ENCODE measurements at regions not wholly inside any gene's neighbourhood (a gene's known extent, or its start where the extent isn't known, plus 50 kb on each side); places are given as distances from the start of the nearest gene placed in this dataset.
"Not testable (repeated sequence)": the region's sequence is repeated elsewhere in the genome, so short reads cannot be mapped to it uniquely, and the experiment has no call there.

DNA sequence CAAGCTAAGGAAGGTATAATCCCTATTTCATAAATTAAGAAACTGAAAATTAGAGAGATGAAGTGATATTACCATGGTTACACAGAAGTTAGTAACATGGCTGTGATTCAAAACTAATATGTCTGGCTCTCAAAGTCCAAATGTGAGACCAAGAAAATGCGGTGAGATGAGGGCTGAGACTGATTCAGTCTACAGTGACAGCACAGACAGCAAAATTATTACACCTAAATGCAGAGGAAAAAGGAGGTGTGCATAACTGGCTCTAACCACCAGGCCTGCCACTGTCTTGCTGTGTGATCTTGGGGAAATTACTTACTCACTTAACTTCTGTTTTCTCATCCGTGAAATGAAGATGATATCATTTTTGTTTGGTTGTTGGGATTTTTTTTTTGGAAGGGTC is 270.0 kb upstream of the SOX9 start:
- no peak for DNase-seq

DNA sequence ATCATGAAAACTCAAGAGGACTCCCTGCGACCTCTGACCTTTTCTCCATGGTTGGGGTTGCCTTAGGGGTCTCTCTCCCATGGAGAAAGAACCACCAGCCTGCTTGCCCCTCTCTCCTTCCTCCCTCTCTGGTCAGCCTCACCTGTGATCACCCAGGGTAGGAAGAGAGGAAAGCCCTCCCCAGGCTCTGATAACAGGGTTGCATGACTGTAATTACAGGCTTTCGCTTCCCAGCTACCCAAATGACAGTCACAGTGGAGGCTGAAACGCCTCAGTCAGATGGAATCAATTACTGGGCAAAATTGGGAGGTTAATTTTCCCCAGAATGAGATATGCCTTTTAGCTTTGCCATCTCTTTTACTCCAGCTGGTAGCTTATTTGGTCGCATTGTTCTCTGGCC is 265.8 kb upstream of the SOX9 start:
- no peak for DNase-seq

DNA sequence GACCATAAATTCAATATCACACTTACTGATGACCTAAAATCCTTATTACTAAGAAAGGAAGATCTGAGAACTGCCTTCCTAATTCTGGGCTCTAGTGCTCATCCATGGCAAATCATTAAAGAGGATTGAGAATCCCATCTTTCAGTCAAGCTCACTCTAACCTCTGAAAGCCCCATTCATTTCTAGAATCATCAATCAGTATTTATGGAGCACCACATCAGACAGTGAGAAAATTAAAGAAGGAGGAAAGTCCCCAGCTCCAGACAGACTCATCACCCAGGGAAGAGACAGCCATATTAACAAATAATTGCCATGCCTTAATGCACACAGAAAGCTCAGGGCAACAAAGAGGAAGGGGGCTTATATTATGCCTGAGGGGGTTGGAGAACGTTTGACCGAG is 256.1 kb upstream of the SOX9 start:
- DNase-seq: no peak

DNA sequence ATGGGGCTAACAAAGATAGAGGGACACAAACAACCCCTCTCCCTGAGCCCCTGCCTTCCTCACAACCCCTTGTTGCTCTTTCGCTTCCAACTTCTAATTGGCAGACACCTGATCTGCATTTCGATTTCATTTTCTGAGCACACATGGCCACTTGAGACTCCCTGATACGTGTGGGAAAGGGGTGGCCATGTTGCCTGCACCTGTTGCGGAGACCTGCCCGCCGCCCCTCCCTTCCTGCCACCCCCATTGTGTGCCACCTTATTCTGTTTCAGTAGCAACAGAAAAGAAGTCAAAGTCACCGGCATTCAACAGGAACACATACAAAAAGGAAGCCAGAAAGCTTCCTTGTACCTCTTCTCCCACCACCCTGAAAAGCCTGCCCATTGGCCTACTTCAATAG is 254.7 kb upstream of the SOX9 start:
- no peak for DNase-seq

DNA sequence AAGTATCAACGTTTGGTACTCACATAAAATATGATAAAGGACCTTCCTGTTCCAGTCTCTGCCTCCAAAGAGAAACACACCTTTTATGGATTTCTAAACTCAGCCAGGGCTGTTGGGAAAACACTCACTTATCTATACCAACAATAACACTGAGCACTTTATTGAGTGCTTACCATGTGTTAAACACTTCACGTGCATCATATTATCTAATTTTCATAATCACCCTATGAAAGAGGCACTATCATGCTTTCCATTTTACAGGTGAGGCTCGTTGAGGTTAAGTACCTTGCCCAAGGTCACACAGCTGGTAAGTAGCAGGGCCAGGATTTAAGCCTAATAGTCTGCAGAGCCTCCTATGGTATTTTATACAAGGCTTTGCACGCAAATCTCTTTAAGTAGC is 251.5 kb upstream of the SOX9 start:
- no peak for DNase-seq

DNA sequence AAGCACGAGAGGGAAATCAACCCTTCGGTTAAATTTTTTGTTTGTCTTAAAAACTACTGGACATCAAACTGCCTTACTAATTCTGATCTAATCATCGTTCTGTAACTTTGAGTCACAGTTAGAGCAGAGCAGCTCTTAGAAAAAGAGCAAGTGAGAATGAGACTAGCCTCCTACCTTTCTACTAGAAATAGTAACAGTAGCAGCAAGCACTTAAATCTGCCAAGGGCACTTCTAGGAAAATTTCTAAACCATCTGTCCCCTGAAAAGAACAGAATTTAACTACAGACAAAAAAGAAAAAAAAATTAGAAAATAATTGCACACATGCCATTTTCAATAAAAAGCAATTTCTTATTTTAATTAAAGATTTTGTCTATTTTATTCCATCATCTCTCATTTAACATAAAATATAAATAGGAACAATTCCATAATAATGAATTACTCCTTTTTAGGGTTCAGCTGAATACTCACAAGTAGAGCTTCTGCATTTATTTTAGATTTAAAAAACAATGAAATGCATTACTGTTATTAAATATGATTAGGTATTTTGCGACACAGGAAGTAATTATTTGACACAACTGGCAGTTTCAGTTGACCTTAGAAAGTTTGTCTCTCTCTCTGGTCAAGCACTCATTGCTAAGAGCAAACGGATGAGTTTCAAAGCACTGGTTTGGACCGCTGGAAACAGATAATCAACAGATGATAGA is 250.8 kb upstream of the SOX9 start:
- DNase-seq: no peak

DNA sequence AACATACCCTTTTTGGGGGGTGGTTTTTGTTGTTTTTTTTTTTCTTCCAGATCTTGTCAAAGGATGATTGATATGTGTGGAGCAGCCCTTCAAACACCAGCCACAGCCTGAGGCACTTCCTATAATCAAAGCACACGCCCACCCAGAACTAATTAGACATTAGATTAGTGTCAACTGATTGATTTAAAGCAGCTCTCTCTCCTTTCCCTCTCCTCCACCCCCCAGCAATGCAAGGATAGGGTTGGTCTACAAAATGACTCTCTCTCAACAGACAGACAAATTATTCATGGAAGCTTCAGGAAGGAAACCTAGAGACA is 250.3 kb upstream of the SOX9 start:
- DNase-seq: no peak

DNA sequence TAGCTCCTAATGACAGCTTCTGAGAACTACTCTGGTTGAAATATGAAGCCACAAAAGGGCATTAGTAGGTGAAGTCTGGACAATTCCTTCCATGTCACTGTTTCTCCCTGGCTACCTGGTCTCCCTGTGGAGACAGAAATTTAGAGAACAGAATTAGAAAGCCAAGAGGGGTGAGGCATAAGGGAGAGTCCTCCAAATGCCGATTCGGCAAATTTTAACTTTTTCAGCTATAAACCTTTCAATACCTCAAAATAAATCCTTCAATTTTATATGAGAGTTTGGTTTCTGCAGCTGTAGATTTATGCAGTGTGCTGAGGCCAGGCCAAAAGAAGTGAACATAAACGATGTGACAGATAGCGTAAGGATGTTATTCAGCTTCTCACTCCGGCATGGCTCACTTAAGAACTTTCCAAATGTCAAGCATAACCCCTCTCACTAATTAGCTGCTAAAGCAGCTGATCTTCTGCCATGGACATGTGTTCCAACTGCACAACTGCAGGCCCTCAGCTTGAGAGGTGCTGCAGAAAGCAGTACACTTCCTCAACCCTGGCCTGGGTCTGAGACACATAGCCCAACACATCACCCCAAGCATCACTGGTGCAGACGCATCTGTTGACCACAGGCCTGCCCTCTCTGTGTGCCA is 247.9 kb upstream of the SOX9 start:
- no peak for DNase-seq

DNA sequence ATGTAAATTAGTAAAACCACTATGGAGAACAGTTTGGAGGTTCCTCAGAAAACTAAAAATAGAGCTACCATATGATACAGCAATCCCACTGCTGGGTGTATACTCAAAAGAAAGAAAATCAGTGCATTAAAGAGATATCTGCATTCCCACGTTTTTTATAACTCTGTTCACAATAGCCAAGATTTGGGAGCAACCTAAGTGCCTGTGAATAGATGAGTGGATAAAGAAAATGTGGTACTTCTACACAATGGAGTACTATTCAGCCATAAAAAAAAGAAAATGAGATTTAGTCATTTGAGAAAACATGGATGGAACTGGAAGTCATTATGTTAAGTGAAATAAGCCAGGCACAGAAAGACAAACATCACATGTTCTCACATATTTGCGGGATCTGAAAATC is 246.0 kb upstream of the SOX9 start:
- not testable (repeated sequence) for DNase-seq

DNA sequence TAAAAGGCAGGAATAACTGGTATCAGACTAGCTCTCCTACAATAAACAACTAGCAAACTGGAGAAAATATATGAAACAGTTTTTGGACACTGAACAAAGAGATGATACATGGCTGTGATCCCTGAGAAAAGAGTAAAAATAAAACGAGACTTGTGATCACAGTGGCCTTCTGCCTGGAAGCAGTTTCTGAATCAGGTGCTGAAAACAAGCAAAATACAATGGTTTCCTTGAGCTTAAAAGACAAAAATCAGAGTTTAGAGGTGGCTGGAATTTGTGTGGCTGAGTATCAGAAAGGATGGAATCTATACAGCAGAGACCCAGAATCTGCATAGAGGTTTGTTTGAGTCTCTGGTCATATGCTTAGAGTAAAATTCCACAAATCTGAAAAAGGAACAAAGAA is 242.5 kb upstream of the SOX9 start:
- DNase-seq: no peak

DNA sequence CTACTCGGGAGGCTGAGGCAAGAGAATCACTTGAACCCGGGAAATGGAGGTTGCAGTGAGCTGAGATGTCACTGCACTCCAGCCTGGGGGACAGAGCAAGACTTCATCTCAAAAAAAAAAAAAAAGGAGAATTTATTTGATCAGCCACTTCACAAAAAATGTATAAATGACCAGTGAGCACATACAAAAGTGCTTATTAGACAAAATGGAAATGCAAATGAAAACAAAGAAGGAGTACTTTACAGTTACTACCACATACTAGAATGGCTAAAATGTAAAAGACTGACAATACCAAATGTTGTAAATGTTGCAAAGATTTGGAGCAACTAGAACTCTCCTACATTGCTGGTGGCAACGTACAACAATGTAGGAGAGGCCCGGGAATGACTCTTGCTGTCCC is 241.8 kb upstream of the SOX9 start:
- no peak for DNase-seq

DNA sequence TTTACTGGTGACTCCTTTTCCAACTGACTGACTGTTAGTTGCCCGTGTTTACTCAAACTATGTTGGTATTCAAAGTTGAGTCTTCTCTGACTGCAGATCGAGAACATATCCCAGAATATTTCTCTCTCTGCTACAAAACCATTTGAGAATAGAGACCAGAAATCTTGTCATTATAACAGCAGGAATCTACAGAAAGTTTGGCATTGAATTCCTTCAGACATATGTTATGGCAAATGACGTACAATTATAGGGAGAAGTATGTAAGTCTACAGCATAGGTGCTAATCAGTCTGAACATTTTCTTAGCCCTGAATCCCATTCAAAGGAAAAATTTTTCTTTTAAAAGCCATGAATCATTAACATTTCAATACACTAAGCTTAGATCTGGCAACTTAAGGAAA is 239.8 kb upstream of the SOX9 start:
- DNase-seq: no peak

DNA sequence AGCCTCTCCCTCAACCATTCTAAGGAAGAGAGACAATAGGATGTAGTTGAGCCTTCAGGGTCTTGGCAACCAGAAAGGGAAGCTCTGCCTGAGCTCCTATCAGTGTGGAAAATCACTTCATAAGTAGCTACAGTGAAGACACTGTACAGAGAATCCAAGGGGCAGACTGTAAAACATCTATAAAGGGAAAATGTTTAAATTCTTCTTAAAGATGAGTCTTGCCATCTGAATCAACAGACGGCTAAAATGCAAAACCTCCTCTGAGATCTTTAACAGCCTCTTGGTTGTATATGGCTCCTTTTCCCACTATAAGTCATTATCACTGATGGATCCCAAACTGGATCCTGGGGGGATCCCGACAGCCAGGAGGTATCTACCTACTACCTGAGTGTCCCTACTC is 239.2 kb upstream of the SOX9 start:
- no peak for DNase-seq

DNA sequence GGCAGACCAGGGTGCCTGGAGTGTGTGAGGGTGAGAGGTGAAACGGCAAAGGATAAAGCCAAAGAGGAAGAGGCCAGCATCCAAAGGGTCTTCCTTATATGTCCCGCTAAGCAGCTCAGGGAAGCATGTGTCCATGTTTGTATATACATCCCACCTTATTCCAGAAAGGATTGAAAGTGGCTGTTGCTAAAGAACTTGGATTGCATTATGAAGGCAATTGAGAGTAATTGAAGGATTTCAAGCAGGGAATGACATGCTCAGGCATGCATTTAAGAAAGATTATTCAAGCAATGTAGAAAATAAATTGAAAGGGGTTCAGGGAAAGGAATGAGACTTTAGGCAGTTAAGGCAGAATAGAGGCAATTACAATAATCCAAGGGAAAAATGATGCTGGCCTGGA is 237.6 kb upstream of the SOX9 start:
- DNase-seq: no peak

DNA sequence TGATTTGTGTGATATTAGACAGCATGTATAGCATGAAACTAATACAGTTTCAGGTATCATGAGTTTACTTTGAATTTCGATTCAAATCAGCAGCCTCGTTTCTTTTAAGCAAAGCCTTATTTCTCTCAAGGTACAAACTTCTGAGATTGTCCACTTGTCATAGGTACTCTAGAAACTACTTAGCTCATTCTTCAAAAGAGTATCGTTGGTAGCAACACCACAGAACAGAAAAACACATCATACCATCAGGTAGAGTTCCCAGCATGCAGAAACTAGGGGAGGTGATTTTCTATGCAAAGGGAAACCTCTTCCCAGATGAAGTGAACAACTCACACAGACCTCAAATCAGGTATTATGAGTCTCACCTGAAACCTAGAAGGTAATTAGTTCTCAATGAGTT is 237.0 kb upstream of the SOX9 start:
- DNase-seq: no peak

DNA sequence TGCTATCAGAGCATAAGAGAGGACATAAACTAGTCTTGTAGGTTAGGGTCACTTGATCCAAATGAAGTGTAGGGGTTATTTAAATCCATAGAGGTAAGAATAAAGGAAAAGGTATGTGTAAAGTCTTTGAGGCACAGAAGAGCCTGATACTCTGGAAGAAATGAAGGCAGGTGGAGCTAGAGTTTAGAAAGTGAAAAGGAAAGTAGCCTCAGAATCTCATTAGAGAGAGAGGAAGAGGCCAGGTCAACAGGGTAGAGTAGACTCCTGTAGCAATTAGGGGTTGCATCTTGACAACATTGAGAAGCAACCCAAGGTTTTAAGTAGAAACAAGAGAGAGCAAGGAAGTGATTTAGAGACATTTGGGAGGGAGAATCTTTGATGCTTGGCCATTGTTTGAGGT is 235.2 kb upstream of the SOX9 start:
- no peak for DNase-seq

DNA sequence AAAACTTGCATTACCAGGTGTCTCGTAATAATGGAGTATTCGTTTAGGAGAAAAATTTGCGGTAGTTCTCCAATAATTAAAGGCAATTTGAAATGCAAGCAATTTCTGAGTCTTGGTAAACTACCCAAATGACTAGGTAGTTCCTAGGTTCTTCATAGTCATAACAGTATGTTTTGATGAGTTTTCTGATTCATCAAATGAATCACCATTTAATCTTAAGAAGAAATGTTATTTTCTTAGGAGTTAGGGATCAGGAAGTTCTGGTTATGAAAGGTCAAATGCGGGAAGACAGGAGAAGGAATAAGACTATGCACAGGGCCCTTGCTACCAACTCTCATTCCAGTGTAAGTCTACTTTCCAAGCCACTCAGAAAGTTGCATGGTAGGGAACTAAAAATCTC is 221.5 kb upstream of the SOX9 start:
- no peak for DNase-seq

DNA sequence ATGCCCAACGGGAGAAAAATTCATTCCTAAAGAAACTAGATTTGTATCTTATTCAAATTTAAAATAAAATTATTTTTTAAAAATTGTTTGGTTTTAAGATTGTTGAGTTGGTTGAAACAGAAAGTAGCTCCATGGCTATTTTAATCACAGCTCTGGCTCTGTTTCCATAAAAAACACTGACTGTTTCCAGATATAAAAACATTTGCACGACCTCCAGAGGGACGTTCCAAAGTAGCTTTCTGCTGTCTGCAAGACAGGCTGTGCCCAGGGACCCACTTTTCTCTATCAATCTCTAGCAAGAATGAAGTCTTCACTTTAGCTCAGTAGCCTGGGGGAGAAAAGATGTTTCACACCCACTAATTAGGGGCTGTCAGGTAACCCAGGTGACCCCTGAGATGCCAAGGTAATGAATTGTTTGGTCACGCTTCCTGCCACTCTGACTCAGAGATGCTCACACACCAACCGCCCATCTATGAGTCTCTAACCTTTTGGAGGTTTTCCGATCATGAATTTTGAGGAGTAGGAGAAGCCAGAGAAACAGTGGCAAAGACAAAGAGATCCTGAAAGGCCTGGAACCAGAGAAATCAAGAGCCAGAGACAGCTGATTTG is 220.1 kb upstream of the SOX9 start:
- DNase-seq: no peak

DNA sequence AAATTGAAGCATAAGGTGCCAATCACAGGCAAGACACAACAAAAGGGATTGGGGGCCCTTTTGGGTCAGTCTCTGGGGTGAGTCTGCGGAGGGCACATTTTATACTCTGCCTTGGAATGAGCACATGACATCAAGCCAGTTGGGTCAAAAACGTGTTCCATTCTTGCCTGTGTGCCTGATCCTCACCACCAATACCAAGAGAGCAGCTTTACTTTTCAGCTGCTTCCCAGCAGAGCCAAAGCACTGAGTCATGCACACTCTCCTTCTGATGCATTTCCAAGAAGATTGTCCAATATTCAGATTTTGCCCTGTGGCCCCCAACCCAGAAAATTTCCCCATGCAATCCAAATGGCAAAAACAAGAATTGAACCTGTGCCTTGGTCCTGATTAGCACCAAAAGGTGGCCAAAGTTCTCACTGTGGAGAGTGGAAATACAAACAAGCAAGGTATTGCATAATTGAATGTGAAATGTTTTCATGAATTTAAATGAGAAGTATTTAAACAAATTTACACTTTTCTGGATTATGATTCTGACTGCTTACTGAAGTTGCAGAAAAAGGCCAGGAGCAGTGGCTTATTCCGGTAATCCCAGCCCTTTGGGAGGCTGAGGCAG is 217.8 kb upstream of the SOX9 start:
- DNase-seq: no peak

DNA sequence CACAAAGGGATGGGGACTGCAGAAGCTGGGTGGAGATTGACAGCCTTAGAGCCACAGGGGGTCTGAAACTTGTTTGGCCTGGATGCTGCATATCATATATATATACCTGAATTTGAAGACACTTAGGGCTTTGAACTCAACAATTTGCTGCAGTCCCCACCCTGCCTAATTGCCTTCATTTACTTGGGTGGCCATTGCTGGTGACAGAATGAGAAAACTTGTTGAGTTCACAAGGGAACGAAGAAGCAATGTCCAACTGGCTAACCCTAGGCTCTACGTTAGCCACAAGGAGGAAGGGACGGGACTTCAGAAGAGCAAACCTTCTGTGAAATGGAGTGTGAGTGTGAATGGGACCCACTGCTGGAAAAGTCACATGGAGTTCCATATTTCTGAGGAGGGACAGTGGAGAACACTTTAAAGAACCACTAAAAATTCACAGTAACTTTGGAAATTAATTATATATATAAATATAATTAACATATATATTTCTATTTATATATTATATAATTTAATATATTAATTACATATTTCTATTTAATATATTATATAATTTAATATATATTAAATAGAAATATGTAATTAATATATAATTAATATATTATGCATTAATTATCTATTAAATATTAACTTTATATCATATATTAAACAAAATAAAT is 215.3 kb upstream of the SOX9 start:
- DNase-seq: no peak

DNA sequence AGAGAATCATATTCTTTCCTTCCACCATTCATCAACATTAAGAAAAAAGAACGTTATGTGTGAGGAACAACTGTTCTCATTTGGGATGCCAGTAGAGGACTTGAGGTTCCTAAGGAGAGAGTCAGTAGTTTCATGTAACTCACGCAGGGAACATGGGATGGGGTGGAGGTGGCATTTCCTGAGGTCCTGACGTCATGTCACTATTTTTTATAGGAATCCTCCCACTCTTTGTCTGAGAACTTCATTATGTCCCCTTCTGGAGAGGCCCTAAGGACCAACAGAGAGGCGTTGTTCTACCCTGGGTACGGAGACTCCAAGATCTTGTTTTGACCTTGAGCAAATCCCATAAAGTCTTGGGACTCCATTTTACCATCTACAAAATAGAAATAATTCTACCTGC is 211.7 kb upstream of the SOX9 start:
- DNase-seq: no peak

DNA sequence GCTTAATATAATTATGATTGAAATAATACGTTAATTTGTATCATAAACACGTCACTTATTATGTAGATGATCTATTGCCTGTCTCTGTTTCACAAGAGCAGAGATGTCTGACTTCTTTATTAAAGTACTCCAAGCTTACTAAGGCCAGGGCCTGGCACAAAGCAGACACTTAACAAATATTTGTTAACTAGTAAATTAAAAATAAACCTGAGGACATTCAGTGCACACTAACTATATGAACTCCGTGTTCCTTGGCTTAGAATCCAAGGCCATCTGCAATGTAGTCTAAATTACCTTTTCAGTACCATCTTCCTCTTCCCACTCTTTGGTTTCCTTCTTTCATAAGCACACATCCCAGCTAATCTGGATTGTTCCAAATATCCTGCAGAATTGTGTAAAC is 210.8 kb upstream of the SOX9 start:
- no peak for DNase-seq

DNA sequence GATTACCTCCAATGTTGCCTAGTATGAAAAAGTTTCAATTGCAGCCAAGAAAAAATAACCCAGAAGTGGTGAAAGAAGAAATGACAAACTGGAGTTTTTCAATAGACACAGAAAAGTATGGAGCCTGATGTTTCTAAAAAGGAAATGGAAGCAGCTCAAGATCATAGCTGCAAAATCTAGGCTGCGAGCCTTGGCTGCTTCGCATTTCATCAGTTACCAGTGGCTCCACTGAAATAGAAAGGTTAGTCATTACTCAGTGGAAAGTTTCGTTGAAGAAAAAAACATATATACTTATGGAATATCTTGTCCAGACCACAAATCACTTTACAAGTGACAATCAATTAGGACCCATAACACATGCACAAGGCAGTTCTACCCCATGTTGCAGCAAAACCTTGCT is 206.8 kb upstream of the SOX9 start:
- DNase-seq: no peak

DNA sequence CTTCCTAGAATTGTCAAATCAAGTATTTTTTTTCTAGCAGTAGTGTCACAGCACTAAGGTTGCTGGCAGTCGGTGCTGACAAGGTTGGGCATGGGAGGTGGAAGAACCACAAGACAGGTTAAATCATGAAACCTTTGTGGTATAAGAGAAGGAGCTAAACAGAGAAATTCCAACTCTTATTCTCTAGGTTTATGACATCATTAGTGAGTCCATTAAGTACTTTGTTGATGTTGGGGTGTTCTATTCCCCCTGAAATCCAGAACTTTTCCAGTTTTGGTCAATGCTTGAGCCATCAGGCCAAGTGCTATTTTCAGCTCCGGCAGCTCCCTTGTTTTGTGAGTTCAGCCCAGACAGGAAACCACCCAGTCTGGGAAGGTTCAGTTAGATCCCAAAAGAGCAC is 206.0 kb upstream of the SOX9 start:
- no peak for DNase-seq

Measured in NCI-H1048 (cell line).